Natural killer cell (primary cell): ENCODE measurements at regions not wholly inside any gene's neighbourhood (a gene's known extent, or its start where the extent isn't known, plus 50 kb on each side); places are given as distances from the start of the nearest gene placed in this dataset.
A peak's percentile ranks its signal among the peaks of the same experiment; 100 is the strongest.

Source experiments
- ATAC-seq, 3 donors: fragments of 150-1000 bp in 2 of 3; fragments of 200-7000 bp in 1 of 3; cut with Tn5 transposase; 1 replicate in 1 of 3; 2 replicates in 2 of 3; pipeline ENCODE4 v1.10.0; 2021; ENCODE audit warnings: mild to moderate bottlenecking in 2 of 3, moderate library complexity in 2 of 3
- DNase-seq, 2 donors: peaks; one replicate each; pipeline versions ENCODE4 v3.0.0 to v3.0.0-alpha.2; 2013 to 2021; ENCODE audit warnings: mixed read lengths in 1 of 2
- H3K27ac ChIP-seq: one replicate; pipeline ENCODE4 v1.5.1; 2013; ENCODE audit warnings: mild to moderate bottlenecking, low read length
- H3K27me3 ChIP-seq: one replicate; pipeline ENCODE4 v1.6.1; 2013; ENCODE audit warnings: low read length; ENCODE audit not compliant: control insufficient read depth, insufficient read depth
- H3K36me3 ChIP-seq: one replicate; pipeline ENCODE4 v1.6.1; 2013; ENCODE audit warnings: low read length; ENCODE audit not compliant: control insufficient read depth, insufficient read depth
- H3K4me1 ChIP-seq: one replicate; pipeline ENCODE4 v1.6.1; 2013; ENCODE audit warnings: low read length; ENCODE audit not compliant: control insufficient read depth, insufficient read depth
- H3K4me3 ChIP-seq: one replicate; pipeline ENCODE4 v1.5.1; 2013; ENCODE audit warnings: low read length
- H3K9me3 ChIP-seq: one replicate; pipeline ENCODE4 v1.6.1; 2013; ENCODE audit warnings: low read length; ENCODE audit not compliant: control insufficient read depth, insufficient read depth
- H3K27ac Mint-ChIP-seq, 2 donors: one replicate each; pipeline ENCODE4 v1.8.0; 2022; ENCODE audit warnings: mild to moderate bottlenecking in 2 of 2, mixed read lengths in 2 of 2, moderate library complexity in 1 of 2
- H3K27me3 Mint-ChIP-seq, 2 donors: one replicate each; pipeline ENCODE4 v1.8.0; 2022; ENCODE audit warnings: low read depth in 2 of 2, mixed read lengths in 2 of 2
- H3K36me3 Mint-ChIP-seq: one replicate; pipeline ENCODE4 v1.8.0; 2022; ENCODE audit warnings: mixed read lengths
- H3K4me1 Mint-ChIP-seq, 2 donors: one replicate each; pipeline ENCODE4 v1.8.0; 2022; ENCODE audit warnings: mixed read lengths in 2 of 2
- H3K4me3 Mint-ChIP-seq: one replicate; pipeline ENCODE4 v1.8.0; 2022; ENCODE audit warnings: mild to moderate bottlenecking, moderate library complexity, mixed read lengths
- H3K9me3 Mint-ChIP-seq, 2 donors: one replicate each; pipeline ENCODE4 v1.8.0; 2022; ENCODE audit warnings: mixed read lengths in 2 of 2
- CTCF ChIP-seq: fragments of 200-600 bp; IDR thresholded peaks from one replicate; pipeline ENCODE4 v1.8.0; 2022; ENCODE audit warnings: antibody characterized with exemption
- WGBS: methylation state at CpG from one replicate; pipeline ENCODE4 v1.1.7; 2013; ENCODE audit warnings: missing lambda C conversion rate; ENCODE audit not compliant: insufficient coverage; 5-methylcytosine and 5-hydroxymethylcytosine counted together
- intact Hi-C: fragments of 100-400 bp; cut with micrococcal nuclease; formaldehyde crosslinking; loops from one replicate; pipeline ENCODE4 v1.14.2; 2022

GRCh38 chr12:3964439-3964838 is 91.2 kb upstream of the PARP11 start:
- no peaks in the 10 kb centered on the region for H3K27me3 ChIP-seq
- no peak overlapping the region for H3K4me3 ChIP-seq
- no peak overlapping the region for H3K27ac Mint-ChIP-seq
- H3K36me3 ChIP-seq: no peaks in the 10 kb centered on the region
- H3K4me1 ChIP-seq: no peaks in the 10 kb centered on the region
- no peak for DNase-seq
- 68% methylated on average over 7 of the region's 9 CpGs for WGBS
- no peak overlapping the region for H3K4me3 Mint-ChIP-seq
- no peak overlapping the region for H3K27ac ChIP-seq
- intact Hi-C loops: no loop called here
- no peak for TF ChIP-seq CTCF
- H3K4me1 Mint-ChIP-seq: peaks cover 0 to 5% of the 10 kb centered on the region in 2 donors
- peaks cover 5 to 6% of the 10 kb centered on the region in 2 donors for H3K27me3 Mint-ChIP-seq
- H3K9me3 Mint-ChIP-seq: no peaks in the 10 kb centered on the region
- H3K36me3 Mint-ChIP-seq: no peaks in the 10 kb centered on the region
- no peak for ATAC-seq
- H3K9me3 ChIP-seq: no peaks in the 10 kb centered on the region

GRCh38 chr12:3962631-3963483 is 89.7 kb upstream of the PARP11 start:
- peak; percentile 34 to 91 (median 87) for ATAC-seq
- no peaks in the 10 kb centered on the region for H3K36me3 Mint-ChIP-seq
- 41% methylated on average over 7 of the region's 8 CpGs for WGBS
- peak in 1 of 2 donors; percentile 89 for DNase-seq
- no peak overlapping the region for H3K4me3 Mint-ChIP-seq
- intact Hi-C loops: no loop called here
- Histone ChIP-seq H3K4me1 (no peaks in the 10 kb centered on the region), H3K36me3 (no peaks in the 10 kb centered on the region), H3K27me3 (no peaks in the 10 kb centered on the region), H3K9me3 (no peaks in the 10 kb centered on the region), H3K4me3 (no peak overlapping the region), H3K27ac (no peak overlapping the region)
- peaks cover 5 to 6% of the 10 kb centered on the region in 2 donors for H3K27me3 Mint-ChIP-seq
- no peaks in the 10 kb centered on the region for H3K9me3 Mint-ChIP-seq
- no peak for TF ChIP-seq CTCF
- no peak overlapping the region for H3K27ac Mint-ChIP-seq
- peaks cover 0 to 5% of the 10 kb centered on the region in 2 donors for H3K4me1 Mint-ChIP-seq

- 91% methylated on average over 9 of the region's 9 CpGs for WGBS
- H3K4me1 Mint-ChIP-seq: peaks cover 0 to 5% of the 10 kb centered on the region in 2 donors
- intact Hi-C loops: no loop called here
Measured at GRCh38 chr12:3961591-3961990, 88.4 kb upstream of the PARP11 start.

More at GRCh38 chr12:3961591-3961990, 88.4 kb upstream of the PARP11 start:
- Mint-ChIP-seq H3K27ac (no peak overlapping the region), H3K9me3 (no peaks in the 10 kb centered on the region), H3K4me3 (no peak overlapping the region), H3K36me3 (no peaks in the 10 kb centered on the region), H3K27me3 (peaks cover 6 to 9% of the 10 kb centered on the region in 2 donors)
- H3K4me3 ChIP-seq: no peak overlapping the region
- no peaks in the 10 kb centered on the region for H3K4me1 ChIP-seq
- H3K27me3 ChIP-seq: no peaks in the 10 kb centered on the region
- TF ChIP-seq CTCF: no peak
- DNase-seq (no peak), ATAC-seq (no peak)
- H3K27ac ChIP-seq: no peak overlapping the region
- no peaks in the 10 kb centered on the region for H3K9me3 ChIP-seq
- no peaks in the 10 kb centered on the region for H3K36me3 ChIP-seq
